Colonic mucosa (tissue), 4 donors: ENCODE measurements at regions not wholly inside any gene's neighbourhood (a gene's known extent, or its start where the extent isn't known, plus 50 kb on each side); places are given as distances from the start of the nearest gene placed in this dataset.

Experiments
- DNase-seq: peaks from one replicate; pipeline ENCODE4 v3.0.0-alpha.2; 2020
- H3K27ac ChIP-seq: fragments of 200-600 bp; one replicate; pipeline ENCODE4 v1.8.0; 2021
- H3K27me3 ChIP-seq: fragments of 200-600 bp; one replicate; pipeline ENCODE4 v1.8.0; 2021
- H3K36me3 ChIP-seq: fragments of 200-600 bp; one replicate; pipeline ENCODE4 v1.8.0; 2021
- H3K4me1 ChIP-seq: fragments of 200-600 bp; one replicate; pipeline ENCODE4 v1.8.0; 2021; ENCODE audit warnings: mild to moderate bottlenecking
- H3K4me3 ChIP-seq: fragments of 200-600 bp; one replicate; pipeline ENCODE4 v1.8.0; 2021
- H3K9ac ChIP-seq, 2 donors: one replicate each; pipeline ENCODE4 v1.7.0; 2013; ENCODE audit warnings: control low read depth in 2 of 2, low read depth in 2 of 2, low read length in 2 of 2
- H3K9me3 ChIP-seq: fragments of 200-600 bp; one replicate; pipeline ENCODE4 v1.8.0; 2021
- intact Hi-C: fragments of 100-400 bp; cut with DNase I; formaldehyde crosslinking; loops from one replicate; pipeline ENCODE4 v1.14.1; 2022
- TF ChIP-seq, protein P1 (sequence below): fragments of 200-600 bp; IDR thresholded peaks from one replicate; pipeline ENCODE4 v1.8.0; 2022; ENCODE audit warnings: antibody characterized with exemption, mild to moderate bottlenecking
- donor health status: healthy.
- donor health status: DM: no; HTN: no; CAD: no.
- donor health status: DM: no; HTN: no; CAD: no.

DNA sequence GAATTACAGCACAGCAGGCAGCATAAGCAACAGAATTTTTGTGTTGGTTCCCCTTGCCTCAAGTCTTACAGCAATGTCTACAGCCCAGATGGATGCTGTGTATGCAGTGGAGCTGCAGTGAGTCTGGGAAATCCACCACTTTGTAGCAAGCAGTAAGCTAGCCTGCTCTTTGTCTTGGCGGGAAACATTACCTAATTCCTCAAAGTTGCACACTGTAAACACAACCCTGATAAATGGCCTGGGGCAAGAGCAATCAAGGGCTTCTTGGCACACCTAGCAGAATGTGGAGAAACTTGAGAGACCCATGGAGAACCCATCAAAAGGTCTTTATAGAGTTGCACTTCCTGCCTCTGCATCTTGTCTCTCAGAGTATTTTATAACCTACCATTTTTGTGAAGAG is 102.0 kb upstream of the FOXP2 start:
- no peak overlapping the region for H3K4me3 ChIP-seq
- H3K27ac ChIP-seq, result no peak overlapping the region
- no peaks in the 10 kb centered on the region for H3K36me3 ChIP-seq
- H3K4me1 ChIP-seq, result no peaks in the 10 kb centered on the region
- no peak for DNase-seq
- no peak overlapping the region for H3K9ac ChIP-seq
- TF ChIP-seq, protein P1, sequence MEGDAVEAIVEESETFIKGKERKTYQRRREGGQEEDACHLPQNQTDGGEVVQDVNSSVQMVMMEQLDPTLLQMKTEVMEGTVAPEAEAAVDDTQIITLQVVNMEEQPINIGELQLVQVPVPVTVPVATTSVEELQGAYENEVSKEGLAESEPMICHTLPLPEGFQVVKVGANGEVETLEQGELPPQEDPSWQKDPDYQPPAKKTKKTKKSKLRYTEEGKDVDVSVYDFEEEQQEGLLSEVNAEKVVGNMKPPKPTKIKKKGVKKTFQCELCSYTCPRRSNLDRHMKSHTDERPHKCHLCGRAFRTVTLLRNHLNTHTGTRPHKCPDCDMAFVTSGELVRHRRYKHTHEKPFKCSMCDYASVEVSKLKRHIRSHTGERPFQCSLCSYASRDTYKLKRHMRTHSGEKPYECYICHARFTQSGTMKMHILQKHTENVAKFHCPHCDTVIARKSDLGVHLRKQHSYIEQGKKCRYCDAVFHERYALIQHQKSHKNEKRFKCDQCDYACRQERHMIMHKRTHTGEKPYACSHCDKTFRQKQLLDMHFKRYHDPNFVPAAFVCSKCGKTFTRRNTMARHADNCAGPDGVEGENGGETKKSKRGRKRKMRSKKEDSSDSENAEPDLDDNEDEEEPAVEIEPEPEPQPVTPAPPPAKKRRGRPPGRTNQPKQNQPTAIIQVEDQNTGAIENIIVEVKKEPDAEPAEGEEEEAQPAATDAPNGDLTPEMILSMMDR, result no peak
- H3K27me3 ChIP-seq, result no peaks in the 10 kb centered on the region
- intact Hi-C loops, result no loop called here
- no peaks in the 10 kb centered on the region for H3K9me3 ChIP-seq

DNA sequence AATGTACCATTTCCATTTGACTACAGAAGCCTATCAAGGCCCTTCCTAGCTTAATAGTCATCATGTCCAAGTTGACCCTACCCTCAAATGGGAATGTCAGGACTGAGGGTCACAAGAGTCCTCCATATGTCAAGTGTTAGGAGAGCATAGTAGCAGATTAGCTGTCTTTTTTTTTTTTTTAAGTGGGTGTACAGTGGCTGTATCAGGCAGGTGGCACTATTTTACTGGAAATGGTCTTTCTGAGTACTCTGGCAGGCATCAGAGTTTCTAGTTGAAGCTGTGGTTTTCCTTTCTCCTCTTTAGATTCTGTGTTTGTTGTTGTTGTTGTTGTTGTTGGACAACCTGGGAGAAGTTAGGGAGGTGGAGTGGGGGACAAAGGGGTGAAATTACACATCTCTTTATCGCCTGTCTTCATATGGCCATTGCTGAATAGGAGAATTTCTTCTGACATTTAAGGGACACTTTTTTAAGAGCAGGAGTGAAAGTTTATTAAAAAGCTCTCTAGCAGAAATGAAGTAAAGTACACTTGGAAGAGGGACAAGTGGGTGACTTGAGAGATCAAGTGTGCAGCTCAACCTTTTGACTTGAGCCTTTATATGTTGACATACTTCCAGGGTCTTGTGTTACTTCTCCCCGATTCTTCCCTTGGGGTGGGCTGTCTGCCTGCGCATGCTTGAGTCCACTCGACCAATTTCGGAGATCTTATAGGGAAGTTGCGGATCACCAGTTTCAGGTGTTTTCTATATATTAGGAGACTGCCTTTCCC is 104.1 kb upstream of the FOXP2 start:
- Histone ChIP-seq H3K27ac (no peak overlapping the region), H3K9ac (no peak overlapping the region), H3K4me3 (no peak overlapping the region), H3K9me3 (no peaks in the 10 kb centered on the region), H3K36me3 (no peaks in the 10 kb centered on the region), H3K27me3 (no peaks in the 10 kb centered on the region), H3K4me1 (no peaks in the 10 kb centered on the region)
- TF ChIP-seq, protein P1, result no peak
- intact Hi-C loops, result no loop called here
- no peak for DNase-seq

DNA sequence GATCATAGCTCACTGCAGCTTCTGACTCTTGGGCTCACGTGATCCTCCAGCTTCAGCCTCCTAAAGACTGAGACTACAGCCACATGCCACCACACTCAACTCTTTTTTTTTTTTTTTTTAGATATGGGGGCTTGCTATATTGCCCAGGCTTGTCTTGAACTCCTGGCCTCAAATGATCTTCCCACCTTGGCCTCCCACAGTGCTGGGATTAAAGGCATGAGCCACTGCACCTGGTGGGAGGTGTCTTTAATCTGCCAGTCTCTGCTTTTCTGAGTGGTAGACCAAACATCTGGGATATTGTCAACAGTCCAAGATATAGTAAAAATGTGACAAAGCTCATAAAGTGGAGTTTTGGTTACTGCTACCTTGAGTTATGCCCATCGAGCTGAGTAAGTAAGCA is 104.9 kb upstream of the FOXP2 start:
- H3K36me3 ChIP-seq, result no peaks in the 10 kb centered on the region
- H3K4me3 ChIP-seq, result no peak overlapping the region
- TF ChIP-seq, protein P1, result no peak
- no peaks in the 10 kb centered on the region for H3K27me3 ChIP-seq
- intact Hi-C loops, result no loop called here
- no peaks in the 10 kb centered on the region for H3K9me3 ChIP-seq
- no peak overlapping the region for H3K27ac ChIP-seq
- DNase-seq, result no peak
- no peak overlapping the region for H3K9ac ChIP-seq
- H3K4me1 ChIP-seq, result no peaks in the 10 kb centered on the region

DNA sequence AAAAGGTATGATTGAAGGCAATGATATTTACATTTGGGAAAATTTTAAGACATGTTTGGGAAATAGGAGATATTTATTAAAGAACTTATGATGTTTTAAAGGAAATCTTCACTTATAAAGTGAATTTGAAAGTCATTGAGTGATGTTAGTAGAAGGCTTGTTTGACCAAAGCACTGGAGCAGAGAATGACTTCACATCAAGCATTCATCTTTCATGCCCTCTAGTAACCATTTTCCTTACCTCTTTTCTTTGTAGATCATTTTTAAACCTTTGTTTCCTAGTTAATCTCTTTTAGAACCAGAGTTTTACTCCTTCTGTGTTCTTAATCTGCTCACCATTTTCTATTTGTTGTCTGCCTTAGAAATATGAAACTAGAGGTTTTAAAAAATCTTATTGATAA is 111.3 kb upstream of the FOXP2 start:
- Histone ChIP-seq H3K36me3 (no peaks in the 10 kb centered on the region), H3K4me3 (no peak overlapping the region), H3K4me1 (no peaks in the 10 kb centered on the region), H3K27ac (no peak overlapping the region), H3K9ac (no peak overlapping the region), H3K27me3 (no peaks in the 10 kb centered on the region), H3K9me3 (no peaks in the 10 kb centered on the region)
- intact Hi-C loops, result no loop called here
- TF ChIP-seq, protein P1, result no peak
- DNase-seq, result no peak

DNA sequence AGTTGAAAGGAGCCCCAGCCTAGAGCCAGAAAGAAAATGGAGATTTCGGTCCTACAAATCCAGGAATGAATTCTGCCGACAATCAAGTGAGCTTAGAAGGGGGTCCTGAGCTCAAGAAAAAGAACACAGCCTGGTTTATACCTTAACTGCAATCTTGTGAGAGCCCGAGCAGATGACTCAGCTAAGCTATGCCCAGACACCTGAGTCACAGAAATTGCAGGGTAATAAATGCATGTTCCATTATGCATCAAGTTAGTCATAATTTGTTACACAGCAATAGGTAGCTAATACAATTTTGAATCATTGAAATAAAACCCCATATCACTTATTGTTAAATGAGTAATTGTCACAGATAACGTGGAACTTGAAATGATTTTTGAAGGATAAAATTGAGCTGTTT is 111.8 kb upstream of the FOXP2 start:
- TF ChIP-seq, protein P1, result no peak
- H3K9ac ChIP-seq, result no peak overlapping the region
- no peaks in the 10 kb centered on the region for H3K4me1 ChIP-seq
- no peak for DNase-seq
- no peaks in the 10 kb centered on the region for H3K9me3 ChIP-seq
- H3K4me3 ChIP-seq, result no peak overlapping the region
- no peaks in the 10 kb centered on the region for H3K36me3 ChIP-seq
- intact Hi-C loops, result no loop called here
- no peaks in the 10 kb centered on the region for H3K27me3 ChIP-seq
- H3K27ac ChIP-seq, result no peak overlapping the region
